ELF-1 (cell line): ENCODE measurements at regions not wholly inside any gene's neighbourhood (a gene's known extent, or its start where the extent isn't known, plus 50 kb on each side); places are given as distances from the start of the nearest gene placed in this dataset.

Experiments
- DNase-seq: peaks from one replicate; pipeline ENCODE4 v3.0.0-alpha.2; 2016; ENCODE audit warnings: low read depth, low spot score

DNA sequence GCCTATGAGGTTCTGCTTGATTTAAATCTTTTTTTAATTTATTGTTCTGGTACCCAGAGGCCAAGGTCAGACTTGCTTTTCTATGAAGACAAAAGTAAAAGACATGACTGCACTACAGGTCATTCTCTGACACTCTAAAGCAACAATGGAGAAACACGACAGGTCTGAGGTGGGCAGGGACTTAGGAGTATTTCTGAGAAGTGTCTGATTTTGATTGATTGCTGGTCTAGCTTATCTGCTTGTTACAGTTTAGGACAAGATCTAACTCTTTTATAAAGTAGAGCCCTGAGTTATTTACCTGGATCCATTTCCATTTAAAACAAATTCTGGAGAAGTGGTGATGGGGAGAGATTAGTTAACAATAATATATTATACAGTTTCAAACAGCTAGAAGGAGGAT is 115.2 kb upstream of the STT3B start:
- no peak for DNase-seq

DNA sequence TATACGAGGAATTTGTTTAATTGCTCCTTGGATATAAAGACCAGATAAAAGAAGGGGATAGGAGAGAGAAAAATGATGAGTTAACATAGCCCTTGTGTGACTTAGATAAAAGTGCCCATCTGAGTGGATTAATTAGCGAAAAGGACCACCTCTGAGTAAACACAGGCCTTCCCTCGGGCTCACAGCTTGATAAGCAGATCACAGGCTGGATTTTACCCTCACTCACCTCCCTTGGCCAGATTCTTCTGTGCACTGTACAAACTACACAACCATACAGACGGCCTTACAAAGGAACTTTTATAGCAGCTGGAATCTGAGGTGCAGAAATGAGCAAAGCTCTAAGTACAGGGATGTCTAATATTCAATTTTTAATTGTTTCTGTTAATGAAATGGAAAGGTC is 112.4 kb upstream of the STT3B start:
- no peak for DNase-seq

DNA sequence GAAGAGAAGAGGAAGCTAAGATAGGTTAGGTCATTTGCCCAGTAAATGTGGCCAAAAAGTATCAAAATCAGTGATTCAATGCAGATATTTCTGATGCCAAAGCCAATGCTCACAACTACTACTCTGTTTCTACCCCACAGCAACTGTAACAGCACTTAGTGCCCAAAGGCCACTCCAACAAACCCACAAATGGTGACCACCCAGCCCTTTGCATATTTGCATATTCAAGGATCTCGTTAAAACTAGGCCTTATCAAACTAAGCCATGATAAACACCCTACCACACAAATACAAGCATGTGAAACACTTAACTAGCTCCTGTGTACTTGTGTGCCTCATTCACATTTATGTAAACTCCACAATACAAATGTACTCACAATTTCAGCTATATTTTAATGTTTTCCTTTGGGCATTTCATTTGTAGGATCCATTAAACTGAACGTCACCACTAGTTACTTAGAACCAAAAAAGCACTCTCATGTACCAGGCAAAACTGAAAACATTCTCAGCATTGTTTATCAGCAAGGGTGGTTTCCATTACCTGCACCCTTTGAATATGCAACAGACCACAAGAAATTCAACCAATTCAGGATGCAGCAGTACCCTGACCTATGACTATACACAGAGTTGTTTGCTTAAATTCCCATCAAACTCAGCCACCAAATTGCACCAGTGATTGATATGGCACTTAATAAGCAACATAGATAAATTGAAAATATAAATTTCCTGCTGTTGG is 111.2 kb upstream of the STT3B start:
- no peak for DNase-seq

DNA sequence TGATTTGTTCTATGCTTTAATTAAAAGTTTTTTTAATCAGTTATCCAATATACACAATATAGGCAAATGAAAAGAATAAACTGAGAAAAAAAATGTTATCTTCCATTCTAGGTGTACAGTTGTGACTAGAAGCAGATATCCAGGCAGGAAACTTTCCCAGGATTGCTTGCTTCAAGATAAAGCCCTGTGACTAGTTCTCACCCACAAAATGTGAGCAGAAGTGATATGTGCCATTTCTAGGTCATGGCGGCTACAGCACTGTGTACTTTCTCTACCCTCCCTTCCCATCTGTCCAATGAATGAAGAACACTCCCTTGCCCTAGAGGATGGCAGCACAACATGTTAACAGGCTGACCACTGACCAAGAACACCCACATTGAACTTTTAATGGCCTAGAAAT is 110.5 kb upstream of the STT3B start:
- no peak for DNase-seq

DNA sequence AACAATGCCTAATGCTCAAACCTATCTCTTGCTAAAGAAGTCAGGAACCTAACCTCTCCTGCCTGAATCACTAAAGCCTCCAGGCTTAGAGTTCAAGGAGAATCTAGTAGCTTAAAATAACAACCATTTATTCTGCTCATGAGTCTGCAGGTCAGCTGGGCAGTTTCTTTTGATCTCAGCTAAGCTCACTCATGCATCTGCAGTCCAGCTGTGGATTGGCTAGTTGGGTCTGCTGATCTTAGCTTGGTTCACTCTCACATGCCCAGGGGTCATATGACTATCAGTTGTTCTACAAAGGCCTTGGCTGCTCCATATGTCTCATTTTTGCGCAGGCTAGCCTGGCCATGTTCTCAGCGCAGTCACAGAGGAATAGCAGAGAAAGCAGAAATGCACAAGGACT is 109.2 kb upstream of the STT3B start:
- DNase-seq: peak; percentile 47

DNA sequence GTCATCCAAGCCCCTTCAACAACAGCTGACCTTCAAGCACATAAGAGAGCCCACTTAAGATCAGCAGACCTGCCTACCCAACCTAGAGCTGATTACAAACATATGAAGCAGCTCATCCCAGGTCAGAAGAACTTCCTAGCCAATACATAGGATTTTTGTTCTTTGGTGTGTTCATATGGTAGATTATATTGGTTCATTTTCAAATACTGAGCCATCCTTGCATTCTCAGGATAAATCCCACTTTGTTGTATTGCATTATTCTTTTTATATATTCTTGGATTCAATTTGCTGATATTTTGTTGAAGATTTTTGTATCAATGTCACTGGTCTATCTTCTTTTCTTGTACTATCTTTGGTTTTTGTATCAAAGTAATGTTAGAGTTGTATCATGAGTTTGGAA is 107.3 kb upstream of the STT3B start:
- DNase-seq: no peak

DNA sequence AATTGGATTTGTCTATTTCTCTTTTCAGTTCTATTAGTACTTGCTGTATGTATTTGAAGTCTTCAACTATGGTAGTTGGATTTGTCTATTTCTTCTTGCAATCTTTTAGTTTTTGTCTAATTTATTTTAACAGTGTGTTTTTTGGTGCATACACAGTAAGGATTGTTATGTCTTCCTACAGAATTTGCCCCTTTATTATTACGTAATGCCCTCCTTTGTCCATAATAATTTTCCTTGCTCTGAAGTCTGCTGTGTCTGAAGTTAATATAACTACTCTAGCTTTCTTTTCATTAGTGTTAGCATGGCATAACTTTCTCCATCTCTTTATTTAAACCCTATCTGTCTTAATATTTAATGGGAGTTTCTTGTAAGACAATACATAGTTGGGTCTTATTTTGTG is 105.1 kb upstream of the STT3B start:
- DNase-seq: no peak

DNA sequence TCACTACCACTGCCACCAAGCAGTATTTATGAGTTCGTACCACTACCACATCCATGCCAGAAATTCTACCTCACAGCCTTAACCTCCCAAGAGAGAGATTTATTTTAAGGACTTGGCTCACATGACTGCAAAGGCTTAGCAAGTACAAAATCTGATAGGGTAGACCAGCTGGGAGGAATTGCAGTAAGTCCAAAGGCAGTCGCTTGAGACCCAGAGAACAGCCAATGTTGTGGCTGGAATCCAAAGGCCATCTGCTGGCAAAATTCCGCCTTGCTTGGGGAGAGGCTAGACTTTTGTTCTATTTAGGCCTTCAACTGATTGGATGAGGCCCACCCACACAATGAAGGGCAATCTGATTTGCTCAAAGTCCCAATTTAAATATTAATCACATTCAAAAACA is 101.4 kb upstream of the STT3B start:
- DNase-seq: no peak

DNA sequence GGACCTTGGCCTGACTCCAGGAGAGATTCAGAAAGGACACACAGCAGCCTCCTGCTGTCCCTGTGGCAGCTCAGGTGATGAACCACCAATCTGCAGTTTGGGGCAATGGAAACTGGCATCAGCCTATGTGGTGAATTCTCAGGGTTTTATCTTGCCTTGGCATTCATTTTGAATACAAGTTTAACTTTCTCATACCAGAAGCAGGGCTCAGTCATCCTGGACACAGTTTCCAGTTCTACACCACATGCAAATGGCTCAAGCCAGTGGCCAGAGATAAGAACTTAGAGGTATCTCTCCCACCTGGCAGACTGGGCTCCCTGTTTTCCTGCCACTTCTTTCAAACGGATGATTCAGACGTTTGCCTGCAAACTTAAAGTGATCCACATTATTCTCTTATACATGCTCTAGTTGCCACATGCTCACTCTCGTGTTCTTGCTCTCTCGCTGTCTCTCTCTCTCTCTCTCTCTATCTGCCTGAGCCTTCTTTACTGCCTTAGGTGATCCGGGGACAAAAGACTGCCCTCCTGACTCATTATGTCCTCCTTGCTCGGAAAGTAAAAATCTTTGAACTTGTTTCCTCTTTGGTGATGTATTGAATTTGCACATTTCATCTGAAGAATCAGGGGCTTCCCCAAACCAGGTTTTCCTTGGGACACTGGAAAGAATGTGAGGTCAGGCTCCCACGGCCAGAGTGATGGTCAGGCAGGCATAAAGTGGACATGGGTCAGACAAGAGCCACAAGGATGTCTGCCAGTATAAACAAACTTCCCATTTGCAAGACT is 99.6 kb upstream of the STT3B start:
- DNase-seq: no peak

DNA sequence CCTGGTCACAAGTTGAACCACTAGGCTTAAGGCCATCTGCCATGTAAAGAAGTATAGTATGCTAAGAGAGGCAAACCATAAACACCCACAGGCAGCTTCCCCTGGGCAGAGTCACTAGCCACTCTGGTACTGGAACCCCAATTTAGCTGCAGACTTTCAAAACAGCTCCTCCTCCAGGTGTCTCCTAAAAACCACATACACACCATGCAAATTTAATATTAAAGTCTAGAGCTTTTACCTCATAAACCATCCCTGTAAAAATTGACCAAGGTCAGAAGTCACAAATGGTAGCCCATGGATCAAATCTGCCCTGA is 99.1 kb upstream of the STT3B start:
- no peak for DNase-seq

DNA sequence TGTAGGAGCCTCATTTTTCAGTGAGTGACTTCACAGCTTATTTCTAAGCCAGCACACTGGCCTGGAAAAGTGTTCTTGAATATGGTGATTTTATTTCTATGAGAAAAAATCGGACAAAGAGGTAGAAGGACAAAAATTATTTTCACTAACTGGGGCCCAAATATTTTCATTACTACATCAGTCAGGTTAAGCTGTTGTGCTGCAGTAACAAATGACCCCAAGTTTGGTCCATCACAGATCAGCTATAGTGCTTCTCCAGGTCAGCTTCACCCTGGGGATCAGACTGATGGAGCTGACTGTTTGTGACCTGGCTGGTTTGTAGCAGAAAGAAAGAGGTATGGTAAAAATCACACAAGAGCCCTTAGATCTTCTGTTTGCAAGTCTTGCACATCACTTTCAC is 97.9 kb upstream of the STT3B start:
- no peak for DNase-seq

DNA sequence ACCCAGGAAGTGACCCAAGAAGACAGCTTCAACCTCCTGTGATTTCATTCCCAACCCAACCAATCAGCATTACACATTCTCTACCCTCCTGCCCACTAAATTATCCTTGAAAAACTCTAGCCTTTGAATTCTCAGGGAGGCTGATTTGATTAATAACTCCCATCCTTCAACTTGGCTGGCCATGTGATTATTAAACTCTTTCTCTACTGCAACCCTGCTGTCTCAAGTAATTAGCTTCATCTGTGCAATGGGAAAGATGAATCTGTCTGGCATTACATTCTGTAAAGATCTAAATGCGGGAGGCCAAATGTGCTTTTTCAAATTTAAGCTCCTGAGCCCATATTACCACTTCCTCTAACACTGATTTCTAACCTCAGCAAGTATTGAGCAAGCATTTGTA is 95.9 kb upstream of the STT3B start:
- DNase-seq: no peak

DNA sequence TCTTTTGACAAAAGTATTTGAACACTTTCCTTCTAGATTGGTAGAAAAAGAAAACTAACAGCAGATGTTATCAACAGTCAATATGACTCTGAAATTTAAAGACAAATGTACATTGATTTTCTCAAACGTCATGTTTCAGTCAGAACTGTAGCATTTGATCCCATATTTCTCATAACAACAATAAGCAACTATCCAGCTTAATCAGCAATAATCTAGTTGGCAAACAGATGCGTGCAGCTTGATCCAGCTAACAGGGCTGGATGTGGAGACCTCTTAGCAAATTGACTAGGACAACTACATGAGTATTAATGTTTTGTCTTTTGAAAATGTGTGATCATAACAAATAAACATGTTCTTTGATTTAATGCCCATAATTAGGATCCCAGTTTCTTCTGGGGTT is 94.0 kb upstream of the STT3B start:
- no peak for DNase-seq

DNA sequence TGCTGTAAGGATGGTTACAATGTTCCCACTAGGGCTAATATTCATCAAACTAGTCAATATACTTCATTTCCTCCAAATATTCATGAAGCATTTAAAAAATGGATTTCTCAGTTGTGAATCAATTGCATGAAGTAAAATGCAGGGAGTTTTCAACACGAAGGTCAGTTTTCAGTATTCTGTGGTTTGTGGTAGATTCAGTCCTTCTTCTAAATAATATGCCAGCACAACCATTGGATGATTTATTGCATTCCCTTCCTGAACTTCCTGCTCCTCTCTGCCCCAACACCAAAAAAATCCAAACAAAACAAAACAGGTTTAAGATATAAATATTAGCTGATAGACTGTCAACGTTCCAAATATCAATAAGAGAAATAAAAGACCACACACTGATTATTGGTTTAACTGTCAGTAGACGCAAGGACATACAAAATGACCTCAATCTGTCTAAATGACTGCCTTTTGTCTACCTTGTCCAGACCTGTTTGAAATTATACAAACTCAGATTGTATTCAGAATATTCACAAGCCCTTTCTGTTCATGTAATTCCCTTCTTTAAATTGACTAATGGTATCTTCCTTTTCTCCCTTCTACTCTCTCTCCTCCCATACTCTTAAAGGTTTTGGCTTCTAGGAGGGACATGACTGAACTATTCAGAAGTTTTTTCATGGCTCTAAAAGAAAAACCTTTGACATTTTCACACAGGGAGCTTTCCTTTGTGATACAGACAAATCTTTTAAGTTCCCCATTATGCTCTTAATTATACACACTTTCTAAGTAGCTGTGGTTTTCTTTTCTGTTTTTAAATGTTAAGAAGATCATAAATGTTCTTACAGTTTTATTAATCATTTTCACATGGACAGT is 92.6 kb upstream of the STT3B start:
- DNase-seq: no peak

DNA sequence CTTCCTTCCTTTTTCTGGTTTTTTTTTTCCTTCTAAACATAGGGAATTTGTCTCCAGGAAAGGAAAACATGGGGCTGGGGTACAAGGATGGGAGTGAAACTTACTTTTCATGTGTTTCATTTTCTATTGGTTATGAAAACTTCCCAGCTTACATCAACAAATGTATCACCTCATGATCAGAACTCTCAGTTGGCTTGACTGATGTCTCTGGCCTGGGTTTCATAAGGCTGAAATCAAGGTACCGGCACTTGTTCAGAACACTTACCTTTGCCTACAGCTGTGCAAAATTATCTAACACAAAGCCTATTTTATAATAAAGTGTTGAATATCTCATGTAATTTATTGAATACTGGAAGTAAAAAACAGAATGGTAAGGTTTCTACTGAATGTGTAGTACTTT is 91.8 kb upstream of the STT3B start:
- no peak for DNase-seq

DNA sequence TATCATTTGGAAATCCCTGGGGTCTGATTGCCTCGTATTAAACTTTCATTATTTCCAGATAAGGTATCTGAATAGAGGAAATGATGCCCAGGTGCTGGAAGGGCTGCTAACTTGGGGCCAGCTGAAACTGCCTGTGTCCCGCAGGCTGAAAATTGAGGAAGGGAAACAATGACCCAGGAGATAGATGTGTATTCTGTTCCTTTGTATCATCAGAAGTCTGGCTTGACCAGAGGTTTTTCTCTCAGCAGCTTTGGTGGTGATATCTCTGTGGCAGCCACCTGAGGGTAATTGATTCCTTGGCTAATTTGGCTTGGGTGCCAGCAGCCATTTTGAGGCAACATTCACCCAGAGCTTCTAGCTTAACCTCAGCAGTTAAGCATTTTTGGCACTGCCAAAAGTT is 90.0 kb upstream of the STT3B start:
- no peak for DNase-seq

DNA sequence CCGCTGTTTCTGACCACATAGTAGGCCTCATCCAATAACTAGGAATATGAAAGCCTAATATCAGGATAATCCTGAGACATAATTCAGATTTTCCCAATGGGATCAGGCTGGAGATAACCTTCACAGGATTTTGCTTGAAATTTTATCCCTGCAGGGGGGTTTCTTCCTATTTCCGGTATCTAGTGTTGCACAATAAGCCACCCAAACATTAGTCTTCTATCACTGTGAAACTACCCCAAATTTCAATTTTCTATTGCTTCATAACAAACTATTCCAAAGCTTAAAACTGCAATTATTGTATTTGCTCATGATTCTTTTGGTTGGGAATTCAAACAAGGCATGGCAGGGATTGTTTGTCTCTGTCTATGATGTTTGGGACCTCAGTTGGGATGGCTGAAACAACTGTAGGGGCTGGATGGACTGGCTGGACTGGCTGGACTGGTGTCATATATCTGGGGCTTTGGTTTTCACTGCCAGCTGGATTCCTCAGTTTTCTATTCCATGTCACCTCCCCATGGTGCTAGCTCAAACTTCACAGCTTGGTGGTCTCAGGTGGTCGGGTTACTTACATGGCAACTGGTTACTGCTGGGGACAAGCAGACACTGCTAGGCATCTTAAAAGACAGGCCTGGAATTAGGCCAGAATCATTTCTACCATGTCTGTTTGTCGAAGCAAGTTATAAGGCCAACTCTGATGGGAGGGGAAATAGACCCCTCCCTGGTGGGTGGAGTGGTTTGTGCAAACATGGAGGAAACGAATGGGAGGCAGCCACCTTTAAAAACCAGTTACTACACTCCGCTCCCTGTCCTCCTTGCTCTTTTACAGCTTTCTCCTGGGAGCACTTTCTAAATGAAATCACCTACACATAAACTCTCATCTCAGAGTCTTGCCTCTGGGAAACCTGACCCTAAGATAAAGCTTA is 88.2 kb upstream of the STT3B start:
- DNase-seq: peak; percentile 69

DNA sequence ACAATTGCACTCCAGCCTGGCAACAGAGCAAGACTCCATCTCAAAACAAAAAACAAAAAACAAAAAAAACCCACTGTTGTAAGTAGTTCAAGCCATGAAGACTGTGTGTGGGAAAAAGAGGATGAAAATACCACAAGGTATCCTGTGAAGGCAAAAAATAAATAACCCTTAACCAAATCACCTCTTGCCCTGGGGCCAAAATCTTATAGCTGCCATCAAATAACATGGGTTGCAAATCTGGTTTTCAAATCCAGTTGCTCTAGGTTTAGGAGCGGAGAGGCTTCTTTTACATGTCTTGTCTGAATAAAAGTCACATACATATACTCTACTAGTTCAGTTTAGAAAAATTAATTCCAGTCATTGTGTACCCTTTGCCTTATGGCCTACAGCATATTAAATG is 87.0 kb upstream of the STT3B start:
- DNase-seq: no peak

DNA sequence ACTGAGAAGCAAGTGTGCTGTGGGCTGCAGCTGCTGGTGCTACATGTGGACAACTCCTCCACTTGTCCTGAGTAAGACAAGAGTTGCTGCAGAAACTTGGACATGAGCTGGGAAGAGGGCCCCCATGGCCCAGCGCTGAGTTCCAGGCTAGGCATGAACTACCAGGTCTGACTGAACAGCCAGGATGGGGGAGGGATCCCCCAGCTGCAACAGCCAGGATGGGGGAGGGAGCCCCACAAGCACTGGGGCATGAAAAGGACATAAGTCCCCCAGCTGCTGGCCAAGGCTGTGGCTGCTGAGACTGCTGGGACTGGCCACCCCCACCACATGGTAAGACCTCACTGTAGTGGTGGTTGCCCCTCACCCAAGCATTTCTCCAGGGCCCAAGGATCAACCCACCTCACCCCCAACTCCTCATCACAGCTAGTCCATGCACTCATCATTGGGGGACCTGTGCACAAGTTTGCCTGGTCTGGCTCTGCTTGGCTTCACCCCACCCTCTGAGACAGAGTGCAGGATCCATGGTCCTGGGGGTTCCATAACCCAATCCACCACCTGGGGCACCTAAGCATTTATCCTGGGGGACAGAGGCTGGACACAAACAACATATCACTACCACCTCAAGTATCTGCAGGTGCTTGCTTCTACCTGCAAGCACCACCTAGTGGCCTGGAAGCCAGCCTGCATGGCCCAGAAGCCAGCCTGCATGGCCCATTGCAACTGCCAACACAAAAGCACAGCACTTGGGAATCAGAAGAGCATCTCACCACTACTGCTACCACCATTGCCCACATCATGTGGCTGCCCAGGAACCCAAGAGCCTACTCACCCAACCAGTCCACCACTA is 84.5 kb upstream of the STT3B start:
- peak; percentile 60 for DNase-seq

DNA sequence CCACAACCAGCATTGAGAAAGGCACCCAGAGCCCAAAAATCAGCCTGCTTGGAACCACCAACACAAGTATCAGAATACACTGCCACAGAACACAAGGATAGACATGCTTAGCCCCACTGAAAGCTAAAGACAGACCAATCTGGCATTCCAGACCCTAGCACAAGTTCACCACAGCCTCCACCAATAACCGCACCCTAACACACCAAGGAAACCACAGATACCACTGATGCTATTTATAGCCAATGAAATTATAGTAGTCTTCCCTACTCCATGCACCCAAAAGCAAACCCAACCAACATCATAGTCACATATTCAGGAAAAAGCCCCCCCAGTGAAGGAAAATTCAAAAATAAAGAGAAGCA is 83.9 kb upstream of the STT3B start:
- DNase-seq: no peak

DNA sequence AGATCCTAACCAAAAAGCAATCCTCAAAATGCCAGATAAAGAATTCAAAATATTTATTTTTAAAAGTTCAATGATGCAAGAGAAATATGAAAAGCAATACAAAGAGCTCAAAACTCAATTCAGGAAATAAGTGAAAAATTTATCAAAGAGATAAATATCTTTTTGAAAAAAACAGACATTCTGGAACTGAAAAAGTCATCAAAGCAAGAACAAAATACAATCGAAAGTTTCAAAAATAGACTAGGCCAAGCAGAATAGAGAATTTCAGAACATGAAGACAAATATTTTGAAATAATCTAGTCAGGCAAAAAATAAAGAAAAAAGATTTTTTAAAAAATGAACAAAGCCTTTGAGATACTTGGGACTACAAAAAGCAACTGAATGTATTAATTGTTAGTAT is 83.4 kb upstream of the STT3B start:
- no peak for DNase-seq
